ENCODE measurements at regions not wholly inside any gene's neighbourhood (a gene's known extent, or its start where the extent isn't known, plus 50 kb on each side); places are given as distances from the start of the nearest gene placed in this dataset.

DNA sequence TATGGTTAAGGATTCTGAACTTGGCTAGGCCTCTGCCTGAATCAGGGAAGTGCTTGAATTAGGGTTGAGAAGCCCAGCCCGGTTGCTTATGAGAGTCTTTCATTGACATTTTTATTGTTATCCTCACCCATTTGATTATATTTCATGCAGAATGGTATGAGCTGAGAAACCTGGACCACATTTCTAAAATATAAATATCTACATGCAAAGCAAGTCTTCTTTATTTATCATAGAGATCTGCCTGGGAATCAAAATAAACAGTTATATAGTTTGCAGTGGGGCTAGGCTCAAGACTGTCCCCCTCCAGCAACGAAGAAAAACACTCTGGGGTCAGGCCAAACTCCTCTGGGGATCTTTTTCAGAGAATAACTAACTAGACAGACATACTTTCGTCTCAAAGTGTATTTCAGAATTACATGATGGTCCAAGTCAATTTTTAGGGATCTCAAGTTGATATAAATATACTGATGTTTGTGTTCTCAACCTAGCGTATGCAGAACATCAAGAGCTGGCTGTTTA lies 675.4 kb upstream of the NR2F2 start:
- TF ChIP-seq, protein P1, sequence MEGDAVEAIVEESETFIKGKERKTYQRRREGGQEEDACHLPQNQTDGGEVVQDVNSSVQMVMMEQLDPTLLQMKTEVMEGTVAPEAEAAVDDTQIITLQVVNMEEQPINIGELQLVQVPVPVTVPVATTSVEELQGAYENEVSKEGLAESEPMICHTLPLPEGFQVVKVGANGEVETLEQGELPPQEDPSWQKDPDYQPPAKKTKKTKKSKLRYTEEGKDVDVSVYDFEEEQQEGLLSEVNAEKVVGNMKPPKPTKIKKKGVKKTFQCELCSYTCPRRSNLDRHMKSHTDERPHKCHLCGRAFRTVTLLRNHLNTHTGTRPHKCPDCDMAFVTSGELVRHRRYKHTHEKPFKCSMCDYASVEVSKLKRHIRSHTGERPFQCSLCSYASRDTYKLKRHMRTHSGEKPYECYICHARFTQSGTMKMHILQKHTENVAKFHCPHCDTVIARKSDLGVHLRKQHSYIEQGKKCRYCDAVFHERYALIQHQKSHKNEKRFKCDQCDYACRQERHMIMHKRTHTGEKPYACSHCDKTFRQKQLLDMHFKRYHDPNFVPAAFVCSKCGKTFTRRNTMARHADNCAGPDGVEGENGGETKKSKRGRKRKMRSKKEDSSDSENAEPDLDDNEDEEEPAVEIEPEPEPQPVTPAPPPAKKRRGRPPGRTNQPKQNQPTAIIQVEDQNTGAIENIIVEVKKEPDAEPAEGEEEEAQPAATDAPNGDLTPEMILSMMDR (IDR thresholded peaks at IDR 0.05; ENCODE audit: borderline replicate concordance, extremely low read depth, low read length, poor library complexity, severe bottlenecking) = no peak
- TF ChIP-seq EZH2 (IDR thresholded peaks at IDR 0.05; ENCODE audit: borderline replicate concordance, low read depth, low read length, severe bottlenecking) = no peak
